ENCODE measurements at regions not wholly inside any gene's neighbourhood (a gene's known extent, or its start where the extent isn't known, plus 50 kb on each side); places are given as distances from the start of the nearest gene placed in this dataset.
A peak's percentile ranks its signal among the peaks of the same experiment; 100 is the strongest.

GRCh38 chr2:175293776-175294175 is 112.3 kb upstream of the ATP5MC3 start:
- intact Hi-C loops (cut with DNase I) = no loop called here

GRCh38 chr2:175293195-175293594 is 111.7 kb upstream of the ATP5MC3 start:
- H3K4me1 ChIP-seq = no peaks in the 10 kb centered on the region
- 81% methylated on average over 3 of the region's 3 CpGs for WGBS
- no peak overlapping the region for H3K27ac ChIP-seq (replicated peaks in 1 of 4)
- H3K4me3 ChIP-seq = no peak overlapping the region
- H3K27me3 ChIP-seq = peaks cover 0 to 12% (median 3%) of the 10 kb centered on the region in 4 donors
- intact Hi-C loops (cut with DNase I) = no loop called here
- TF ChIP-seq POLR2A (IDR thresholded peaks at IDR 0.05; ENCODE audit: low read depth) (no peak), CTCF (IDR thresholded peaks at IDR 0.05) (no peak), EP300 (IDR thresholded peaks at IDR 0.05) (no peak), POLR2AphosphoS5 (IDR thresholded peaks at IDR 0.05) (no peak)
- H3K36me3 ChIP-seq = no peaks in the 10 kb centered on the region
- DNase-seq (ENCODE audit: extremely low spot score) = no peak
- peaks cover 0 to 10% (median 4%) of the 10 kb centered on the region in 4 donors for H3K9me3 ChIP-seq

More at GRCh38 chr2:175293776-175294175, 112.3 kb upstream of the ATP5MC3 start:
- no peak for DNase-seq (ENCODE audit: extremely low spot score)
- Histone ChIP-seq H3K4me1 (no peaks in the 10 kb centered on the region), H3K27me3 (peaks cover 0 to 12% (median 3%) of the 10 kb centered on the region in 4 donors), H3K36me3 (no peaks in the 10 kb centered on the region), H3K4me3 (no peak overlapping the region), H3K9me3 (peaks cover 0 to 10% (median 4%) of the 10 kb centered on the region in 4 donors), H3K27ac (replicated peaks in 1 of 4) (no peak overlapping the region)
- TF ChIP-seq CTCF (IDR thresholded peaks at IDR 0.05) = no peak
- no peak for TF ChIP-seq POLR2A (IDR thresholded peaks at IDR 0.05; ENCODE audit: low read depth)
- TF ChIP-seq EP300 (IDR thresholded peaks at IDR 0.05) = no peak
- no peak for TF ChIP-seq POLR2AphosphoS5 (IDR thresholded peaks at IDR 0.05)
- 75% methylated on average over 4 of the region's 4 CpGs for WGBS

- TF ChIP-seq POLR2A (IDR thresholded peaks at IDR 0.05; ENCODE audit: low read depth) = no peak
- no peak for TF ChIP-seq EP300 (IDR thresholded peaks at IDR 0.05)
- TF ChIP-seq CTCF (IDR thresholded peaks at IDR 0.05) = no peak
- no peak for TF ChIP-seq POLR2AphosphoS5 (IDR thresholded peaks at IDR 0.05)
- no peak for DNase-seq (ENCODE audit: extremely low spot score)
- intact Hi-C loops (cut with DNase I) = no loop called here
- Histone ChIP-seq H3K27me3 (no peaks in the 10 kb centered on the region), H3K9me3 (no peaks in the 10 kb centered on the region), H3K4me1 (no peaks in the 10 kb centered on the region), H3K27ac (replicated peaks in 1 of 4) (no peak overlapping the region), H3K36me3 (no peaks in the 10 kb centered on the region), H3K4me3 (no peak overlapping the region)
- WGBS = 75% methylated on average over 2 of the region's 2 CpGs
These were observed 101.4 kb upstream of the ATP5MC3 start for GRCh38 chr2:175282886-175283285.

- TF ChIP-seq POLR2AphosphoS5 (IDR thresholded peaks at IDR 0.05) = no peak
- peak; percentile 30 to 42 (median 42) for TF ChIP-seq CTCF (IDR thresholded peaks at IDR 0.05)
- Histone ChIP-seq H3K27ac (replicated peaks in 1 of 4) (no peak overlapping the region), H3K9me3 (no peaks in the 10 kb centered on the region), H3K27me3 (no peaks in the 10 kb centered on the region), H3K4me1 (no peaks in the 10 kb centered on the region), H3K4me3 (no peak overlapping the region), H3K36me3 (no peaks in the 10 kb centered on the region)
- intact Hi-C loops (cut with DNase I) = no loop called here
- no peak for DNase-seq (ENCODE audit: extremely low spot score)
- WGBS = 74% methylated on average over 1 of the region's 1 CpG
These were observed 100.8 kb upstream of the ATP5MC3 start for GRCh38 chr2:175282300-175282699.

- Histone ChIP-seq H3K36me3 (no peaks in the 10 kb centered on the region), H3K4me3 (no peak overlapping the region), H3K4me1 (no peaks in the 10 kb centered on the region), H3K9me3 (no peaks in the 10 kb centered on the region), H3K27me3 (no peaks in the 10 kb centered on the region), H3K27ac (replicated peaks in 1 of 4) (no peak overlapping the region)
- WGBS = 92% methylated on average over 2 of the region's 2 CpGs
- intact Hi-C loops (cut with DNase I) = no loop called here
- TF ChIP-seq POLR2A (IDR thresholded peaks at IDR 0.05; ENCODE audit: low read depth) (no peak), CTCF (IDR thresholded peaks at IDR 0.05) (no peak), POLR2AphosphoS5 (IDR thresholded peaks at IDR 0.05) (no peak), EP300 (IDR thresholded peaks at IDR 0.05) (no peak)
- no peak for DNase-seq (ENCODE audit: extremely low spot score)
These were observed 96.3 kb upstream of the ATP5MC3 start for GRCh38 chr2:175277772-175278171.

Data from esophagus muscularis mucosa (tissue), 4 donors.